Embryonic facial prominence (tissue), 1 donor: ENCODE measurements at regions not wholly inside any gene's neighbourhood (a gene's known extent, or its start where the extent isn't known, plus 50 kb on each side); places are given as distances from the start of the nearest gene placed in this dataset.

ENCODE experiments used
- DNase-seq: peaks from one replicate; pipeline ENCODE4 v3.0.0-alpha.2; 2016; ENCODE audit errors: extremely low spot score

DNA sequence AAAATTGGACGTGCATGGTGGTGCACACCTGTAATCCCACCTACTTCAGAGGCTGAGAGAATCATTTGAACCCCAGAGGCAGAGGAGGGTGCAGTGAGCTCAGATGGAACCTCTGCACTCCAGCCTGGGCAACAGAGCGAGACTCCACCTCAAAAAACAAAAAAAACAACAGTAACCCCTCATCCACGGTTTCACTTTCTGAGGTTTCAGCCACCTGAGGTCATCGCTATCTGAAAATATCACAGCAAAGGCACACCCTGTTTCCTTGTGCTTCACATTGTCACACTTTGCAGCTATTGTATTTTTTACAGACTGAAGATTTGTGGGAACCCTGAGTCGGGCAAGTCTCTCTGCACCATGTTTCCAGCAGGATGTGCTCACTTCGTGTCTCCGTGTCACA lies 54.1 kb upstream of the FOXQ1 start:
- DNase-seq: no peak

DNA sequence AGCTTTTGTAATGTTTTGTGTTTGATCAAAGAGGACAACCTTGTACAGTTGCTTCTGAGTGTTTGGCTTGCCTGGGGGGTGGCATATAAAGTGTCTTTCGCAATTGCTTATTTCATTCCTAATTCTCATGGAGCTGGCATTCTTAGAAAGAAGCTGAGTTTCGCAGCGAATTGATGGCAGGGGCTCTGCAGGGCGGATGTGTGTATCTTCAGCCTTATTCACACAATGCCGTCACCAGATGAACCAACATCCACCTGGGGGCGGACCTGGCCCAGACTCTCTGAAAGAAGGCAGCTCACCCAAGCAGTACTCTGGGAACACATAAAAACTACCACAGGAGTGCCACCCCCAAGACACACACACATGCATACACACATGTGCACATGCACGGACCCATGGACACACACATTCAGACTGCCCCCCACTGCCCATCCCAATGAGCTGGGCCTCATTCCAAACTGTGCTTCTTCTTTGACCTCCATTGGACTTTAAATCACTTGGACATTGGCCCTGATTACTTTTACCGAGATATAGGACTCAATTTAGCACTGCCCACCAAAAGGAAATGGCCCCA lies 55.4 kb upstream of the FOXQ1 start:
- DNase-seq: no peak

DNA sequence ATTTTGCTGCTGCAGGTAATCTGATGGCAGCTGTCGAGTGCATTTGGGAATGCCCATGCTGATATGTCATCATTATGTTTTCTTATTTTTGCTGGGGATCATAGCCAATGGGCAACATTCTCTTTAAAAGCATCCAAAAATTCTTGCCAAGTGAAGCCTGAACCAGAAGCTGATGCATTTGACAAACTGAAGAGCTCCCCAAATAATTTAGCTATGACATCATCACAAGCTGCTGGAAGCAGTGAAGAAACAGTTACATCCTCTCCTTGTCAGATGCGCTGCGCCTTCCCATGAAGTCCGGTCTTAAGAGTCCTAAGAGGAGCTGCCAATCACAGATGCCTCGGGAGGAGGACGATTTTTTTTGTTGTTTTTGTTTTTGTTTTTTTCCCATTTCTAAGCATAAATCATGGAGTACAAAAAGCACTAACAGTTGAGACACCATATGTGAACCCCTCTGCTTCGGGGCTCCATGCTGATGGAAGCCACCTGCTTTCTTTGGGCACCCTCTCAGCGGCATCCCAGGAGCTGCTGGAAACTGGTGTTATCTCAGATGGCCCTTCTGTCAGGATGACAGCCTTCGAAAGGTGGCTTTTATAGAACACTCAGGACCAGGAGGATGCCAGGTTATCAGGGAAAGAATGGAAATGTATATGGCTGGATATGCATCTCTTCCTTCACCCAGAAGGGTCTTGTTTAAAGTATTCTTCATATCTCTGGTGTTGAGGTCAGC lies 56.1 kb upstream of the FOXQ1 start:
- DNase-seq: no peak

DNA sequence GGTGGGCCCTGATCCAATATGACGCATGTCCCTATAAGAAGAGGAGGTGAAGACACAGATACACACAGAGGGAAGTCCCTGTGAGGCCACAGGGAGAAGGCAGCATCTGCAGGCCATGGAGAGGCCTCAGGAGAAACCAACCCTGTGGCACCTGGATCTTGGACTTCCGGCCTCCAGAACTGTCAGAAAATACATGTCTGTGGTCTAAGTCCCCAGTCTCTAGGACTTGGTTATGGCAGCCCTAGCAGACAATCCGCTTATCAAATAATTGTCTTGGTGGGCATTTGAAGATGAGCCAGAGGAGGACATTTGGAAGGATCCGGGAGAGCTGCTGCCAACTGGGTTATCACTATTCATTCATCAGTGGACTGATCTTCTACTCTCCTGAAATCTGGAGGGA lies 57.6 kb upstream of the FOXQ1 start:
- no peak for DNase-seq

DNA sequence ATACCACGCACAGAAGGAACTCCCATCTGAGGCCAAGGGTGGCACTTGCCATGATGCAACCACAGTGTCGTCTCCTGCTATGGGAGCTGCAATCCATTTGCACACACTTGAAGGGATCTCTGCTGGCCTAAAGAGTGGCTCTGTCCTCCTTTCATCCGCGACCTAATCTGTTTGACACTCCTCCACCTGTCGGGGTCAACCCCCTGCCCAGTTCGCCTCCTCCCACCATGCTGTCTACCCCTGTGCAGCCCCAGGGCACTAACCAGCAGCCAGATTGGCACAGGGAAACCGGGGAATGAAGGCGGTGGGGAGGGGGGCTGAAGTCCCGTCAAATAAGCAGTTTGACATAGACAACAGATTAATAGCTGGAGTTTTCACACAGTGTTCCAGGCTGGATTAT lies 58.1 kb upstream of the FOXQ1 start:
- DNase-seq: no peak

DNA sequence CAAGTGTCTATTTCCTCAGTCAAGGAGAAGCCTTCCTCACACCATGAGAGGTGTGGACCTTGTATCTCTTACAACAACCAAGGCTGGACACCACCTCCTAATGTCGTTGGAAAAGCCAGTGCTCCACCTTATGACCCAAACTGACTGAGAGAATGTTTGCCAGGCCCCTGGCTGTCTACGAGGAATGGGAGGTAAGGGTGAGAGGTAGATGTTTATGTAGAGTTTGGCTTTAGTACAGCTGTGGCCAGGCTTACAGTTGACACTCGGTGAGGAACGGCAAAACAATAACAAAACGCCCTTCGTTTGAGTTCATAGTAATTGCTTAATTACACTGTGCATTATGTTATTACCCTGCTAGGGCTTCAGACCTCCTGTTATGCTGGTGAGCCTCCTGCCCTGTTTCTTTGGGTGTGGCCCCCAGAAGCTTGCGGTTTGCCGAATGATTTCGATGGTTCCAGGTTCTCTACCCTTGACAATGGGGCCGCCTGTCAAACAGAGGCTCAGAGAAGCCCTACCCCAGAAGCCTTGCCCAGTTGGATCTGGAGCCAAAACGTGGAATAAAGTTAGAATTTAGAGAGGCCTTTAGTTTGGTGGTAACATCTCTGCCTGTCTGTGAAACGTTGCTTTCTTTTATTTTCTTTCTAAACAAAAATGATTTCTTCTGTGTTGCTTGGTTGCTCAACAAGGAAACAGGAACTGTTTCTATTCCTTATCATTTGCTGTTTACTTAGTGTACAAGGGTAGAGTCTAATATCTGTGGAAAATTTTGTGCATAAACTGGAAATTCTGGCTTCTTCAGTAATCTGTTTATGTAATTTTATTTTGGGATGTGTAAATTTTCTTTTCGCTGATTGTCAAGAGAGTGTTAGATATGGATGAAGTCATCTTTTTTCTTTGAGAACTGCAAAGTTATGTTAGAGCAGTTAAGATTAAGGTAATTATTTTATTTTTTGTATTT lies 60.4 kb upstream of the FOXQ1 start:
- DNase-seq: no peak

DNA sequence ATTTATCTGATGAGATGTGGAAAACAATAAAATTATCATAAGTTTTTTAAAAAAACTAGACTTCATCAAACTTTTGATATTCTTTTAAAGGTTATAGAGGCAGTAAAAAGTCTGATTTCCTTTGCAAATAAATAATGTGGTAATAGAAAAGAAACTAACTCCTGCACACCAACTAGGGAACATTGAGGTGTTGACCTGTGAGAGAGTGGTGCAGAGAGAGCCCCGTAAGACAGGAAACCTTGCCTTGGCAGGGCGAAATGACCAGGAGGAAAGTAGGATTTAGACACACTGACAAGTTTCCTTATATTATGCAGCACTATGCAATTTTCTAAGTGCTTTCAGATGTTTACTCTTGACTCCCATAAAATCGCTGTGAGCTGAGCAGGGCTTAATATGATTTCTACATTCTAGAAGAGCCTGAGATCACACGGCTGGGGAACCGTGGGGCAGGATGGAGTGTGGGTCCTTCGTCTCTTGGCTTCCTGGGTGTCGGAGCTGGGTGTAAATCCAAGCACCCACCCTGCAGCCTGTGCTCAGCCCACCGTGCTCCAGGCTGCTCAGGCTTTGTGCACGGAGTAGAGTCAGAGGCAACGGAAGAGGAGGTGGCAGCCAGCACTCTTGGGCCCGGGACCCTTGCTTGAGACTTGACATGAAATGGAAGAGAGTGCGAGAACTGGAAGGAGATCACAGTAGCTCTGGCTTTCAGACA lies 61.3 kb upstream of the FOXQ1 start:
- DNase-seq: no peak

DNA sequence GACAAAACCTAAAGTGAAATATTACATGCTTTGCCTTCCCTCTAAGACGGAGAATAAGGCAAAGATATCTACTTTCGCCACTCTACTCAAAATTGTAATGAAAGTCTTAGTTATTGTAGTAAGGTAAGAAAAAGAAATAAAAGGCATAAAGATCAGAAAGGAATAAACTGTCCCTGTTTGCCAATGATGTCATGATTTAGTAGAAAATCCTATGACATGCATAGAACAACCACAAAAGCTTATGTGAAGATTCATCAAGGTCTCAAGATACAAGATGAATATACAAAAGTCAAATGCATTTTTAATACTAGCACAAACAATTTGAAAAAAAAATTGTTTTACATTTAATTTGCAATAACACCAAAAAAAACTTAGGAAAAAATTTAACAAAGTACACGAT lies 64.0 kb upstream of the FOXQ1 start:
- DNase-seq: no peak

DNA sequence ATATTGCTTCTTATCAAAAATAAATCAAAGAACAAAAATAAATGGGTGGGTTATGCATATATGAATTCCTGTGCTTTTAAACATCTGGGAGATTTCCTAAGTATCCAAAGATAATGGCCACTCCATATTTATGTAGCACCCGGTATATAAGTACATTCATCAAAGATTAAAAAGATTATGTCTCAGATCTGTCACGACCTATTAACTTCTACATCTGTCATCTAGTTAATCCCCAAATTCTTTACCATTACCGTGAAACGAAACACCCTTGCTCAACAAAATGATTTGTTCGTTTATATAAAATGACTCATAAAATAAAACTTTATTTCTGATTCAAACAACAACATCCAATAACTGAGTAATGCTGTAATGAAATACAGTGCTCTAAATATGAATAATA lies 64.8 kb upstream of the FOXQ1 start:
- DNase-seq: no peak

DNA sequence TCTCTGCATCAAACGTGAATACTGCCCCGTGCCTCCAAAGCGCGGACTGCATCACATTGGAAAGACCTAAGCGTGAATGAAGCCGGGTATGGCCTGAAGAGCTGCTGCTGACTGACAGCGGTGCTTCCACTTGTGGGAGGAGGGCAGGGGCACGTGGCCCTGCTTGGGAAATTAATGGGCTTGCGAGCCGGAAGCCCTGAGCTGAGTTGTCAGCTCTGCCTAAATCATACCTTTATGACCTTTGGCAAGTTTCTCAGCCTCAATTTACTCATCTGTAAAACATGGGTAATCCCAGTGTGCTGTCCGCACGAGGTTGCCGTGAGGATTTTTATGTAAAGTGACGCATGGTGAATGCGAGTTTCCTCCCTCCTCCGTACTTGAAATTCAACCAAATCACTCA lies 67.0 kb upstream of the FOXQ1 start:
- no peak for DNase-seq

DNA sequence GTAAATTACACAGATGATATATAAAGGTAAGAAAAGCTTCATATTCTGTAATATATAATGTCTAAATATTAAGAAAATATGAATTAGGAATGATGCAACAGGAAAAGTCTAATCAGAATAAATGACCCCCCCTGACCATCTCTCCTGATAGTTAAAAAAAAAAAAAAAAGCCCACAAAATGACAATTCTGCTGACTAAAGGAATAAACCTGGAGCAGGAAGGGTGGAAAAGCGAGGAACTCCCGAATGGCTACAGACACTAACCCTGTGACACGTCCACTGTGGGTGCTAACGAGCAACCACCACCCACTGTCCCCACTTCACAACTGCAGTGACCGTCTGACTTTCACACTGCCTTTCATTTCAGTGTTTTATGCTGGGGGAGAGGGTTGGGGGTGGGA lies 67.6 kb upstream of the FOXQ1 start:
- no peak for DNase-seq

DNA sequence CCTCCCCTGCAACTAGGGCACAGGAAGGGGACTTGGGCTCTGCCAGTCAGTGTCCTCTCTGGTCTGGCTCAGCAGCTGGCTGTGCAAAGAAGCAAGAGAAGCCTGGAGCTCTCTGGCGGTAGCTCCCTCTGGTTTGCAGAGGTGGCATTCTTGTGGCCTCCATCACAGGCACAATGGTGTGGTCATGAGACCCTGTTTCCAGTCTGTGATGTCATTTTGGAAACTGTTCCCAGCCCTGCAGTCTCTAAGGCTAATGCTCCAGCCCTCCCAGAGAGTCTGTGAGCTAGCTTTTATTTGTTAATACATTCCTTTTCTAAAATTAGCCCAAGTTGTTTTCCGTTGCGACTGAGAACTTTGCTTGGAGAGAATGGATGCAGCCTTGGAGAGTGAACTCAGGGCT lies 69.5 kb upstream of the FOXQ1 start:
- DNase-seq: no peak

DNA sequence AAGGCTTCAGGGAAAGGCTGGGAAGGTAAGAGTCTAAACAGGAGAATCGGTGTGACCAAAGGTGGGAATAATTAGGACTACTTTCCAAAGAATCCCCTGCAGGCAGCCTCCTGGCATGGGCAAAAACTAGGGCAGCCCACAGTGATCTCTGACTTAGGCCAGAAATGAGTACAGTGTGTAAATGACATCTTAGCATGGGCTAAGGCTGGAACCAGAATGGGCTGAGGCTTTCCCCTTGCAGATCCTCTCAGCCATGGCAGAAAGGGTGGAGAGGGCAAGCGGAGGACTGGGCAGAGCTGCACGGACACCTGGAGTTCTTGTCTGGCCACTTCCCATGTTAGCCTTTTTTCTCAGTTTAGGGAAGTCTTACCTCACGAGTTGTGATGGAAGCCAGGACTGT lies 69.9 kb upstream of the FOXQ1 start:
- DNase-seq: no peak

DNA sequence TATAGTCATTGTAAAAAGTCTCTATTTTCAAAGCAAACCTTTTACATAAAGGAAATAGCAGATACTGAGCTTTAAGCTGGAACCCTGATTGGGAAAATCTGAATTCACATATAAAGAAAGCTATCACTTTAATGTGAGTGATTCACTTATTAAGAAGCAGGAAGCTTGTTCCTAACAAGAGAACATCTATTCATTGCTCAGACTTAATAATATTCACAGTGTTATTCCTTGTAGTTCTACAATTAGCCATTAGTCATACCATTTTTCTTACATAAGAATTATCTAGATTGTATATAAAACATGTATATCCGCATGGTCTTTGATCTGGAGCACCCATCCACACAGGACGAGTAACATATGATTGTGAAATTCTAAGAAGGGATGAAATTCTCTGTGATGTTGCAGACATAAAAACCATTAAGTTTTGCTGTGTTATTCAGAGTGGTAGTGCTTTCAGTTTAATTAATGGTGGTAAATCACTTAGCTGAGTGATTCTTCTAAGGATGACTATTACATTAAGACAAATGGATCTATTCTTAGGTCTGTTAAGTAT lies 71.1 kb upstream of the FOXQ1 start:
- no peak for DNase-seq

DNA sequence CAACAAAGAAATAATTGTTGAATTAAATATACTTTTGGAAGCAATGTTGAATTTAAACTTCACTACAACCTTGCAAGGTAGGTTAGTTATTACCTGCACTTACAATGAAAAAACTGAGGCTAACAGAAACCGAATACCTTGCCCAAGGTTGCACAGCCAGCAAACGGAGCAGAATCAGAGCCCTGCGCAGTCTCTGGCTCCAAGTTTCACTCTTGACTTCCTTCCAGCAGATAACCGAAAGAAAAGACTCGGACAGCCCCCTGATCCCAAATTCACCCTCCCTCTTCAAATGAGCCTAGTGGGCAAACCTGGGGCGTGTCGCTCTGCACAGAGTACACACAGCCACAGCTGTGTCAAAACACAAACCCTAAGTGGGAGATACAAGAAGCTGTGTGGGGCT lies 72.1 kb upstream of the FOXQ1 start:
- DNase-seq: no peak

DNA sequence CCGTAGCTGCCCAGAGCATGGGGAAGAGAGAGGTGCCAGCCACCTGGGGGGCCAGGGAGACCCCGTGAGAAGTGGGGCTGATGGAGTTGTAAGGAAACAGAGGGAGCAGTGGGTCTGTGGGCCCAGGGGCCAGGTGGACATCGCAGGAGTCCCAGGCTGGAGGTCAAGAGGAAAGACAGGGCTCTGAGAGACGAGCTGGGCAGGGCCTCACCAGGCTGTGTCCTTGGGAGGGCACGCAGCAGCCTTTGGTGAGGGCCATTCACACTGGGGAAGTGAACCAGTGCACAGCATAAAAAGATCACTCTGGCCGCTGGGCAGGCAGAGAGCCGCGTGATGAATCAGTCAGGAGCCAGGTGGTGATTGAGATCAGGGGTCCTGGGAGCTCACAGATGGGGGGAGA lies 73.9 kb upstream of the FOXQ1 start:
- no peak for DNase-seq

DNA sequence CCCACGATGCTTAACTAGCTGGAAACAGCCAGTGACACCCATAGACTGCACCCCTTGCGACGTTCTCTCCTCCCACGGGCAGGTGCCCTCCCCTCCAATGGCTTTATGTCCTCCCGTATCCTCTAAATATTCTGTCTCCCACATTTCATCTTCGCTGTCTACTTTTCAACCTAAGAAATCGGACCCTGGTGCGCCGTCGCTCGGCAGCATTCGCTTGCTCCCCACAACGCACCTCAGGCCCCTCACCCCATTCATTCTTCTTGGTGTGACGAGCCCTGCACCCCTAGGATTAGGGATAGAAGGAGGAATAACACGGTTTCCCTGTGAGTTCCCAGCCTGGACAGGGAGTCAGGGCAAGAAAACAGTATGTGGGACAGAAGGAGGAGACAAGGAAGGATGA lies 74.3 kb upstream of the FOXQ1 start:
- no peak for DNase-seq

DNA sequence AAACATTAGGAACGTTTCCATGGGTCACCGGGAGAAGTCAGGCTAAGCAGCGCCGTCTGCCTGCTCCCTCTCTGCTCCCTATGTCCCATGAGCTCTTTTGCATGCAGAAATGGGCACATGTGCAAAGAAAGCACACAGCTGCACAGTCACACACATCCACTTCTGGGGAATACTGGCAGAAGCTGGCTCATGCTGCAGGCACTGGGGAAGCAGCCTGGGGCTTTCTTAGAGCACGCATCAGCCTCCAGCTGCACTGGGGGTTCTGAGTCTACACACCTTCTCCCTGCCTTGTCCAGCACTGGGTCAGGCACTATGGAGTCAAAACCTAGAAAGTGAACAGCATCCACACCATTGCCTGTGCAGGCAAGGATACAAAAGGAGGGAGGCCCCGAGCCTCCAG lies 76.1 kb upstream of the FOXQ1 start:
- no peak for DNase-seq

DNA sequence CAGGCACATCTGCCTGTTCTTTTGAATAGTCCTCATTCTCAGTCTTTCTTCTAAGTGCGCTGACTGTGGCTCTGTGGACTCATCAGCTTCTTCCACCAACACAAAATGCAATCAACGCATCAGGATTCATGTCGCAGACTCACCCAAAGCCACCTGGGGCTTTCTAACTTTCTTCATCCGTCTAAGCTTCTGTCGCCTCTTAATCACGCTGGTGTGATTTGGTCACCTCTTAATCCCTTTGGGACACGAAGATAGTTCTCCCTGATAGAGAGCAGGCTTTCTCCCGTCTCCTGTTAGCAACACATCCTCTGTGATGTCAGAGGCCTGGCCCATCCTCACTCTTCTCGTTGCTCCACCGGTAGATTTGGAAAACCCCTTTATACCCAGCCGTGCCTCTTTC lies 78.0 kb upstream of the FOXQ1 start:
- no peak for DNase-seq

DNA sequence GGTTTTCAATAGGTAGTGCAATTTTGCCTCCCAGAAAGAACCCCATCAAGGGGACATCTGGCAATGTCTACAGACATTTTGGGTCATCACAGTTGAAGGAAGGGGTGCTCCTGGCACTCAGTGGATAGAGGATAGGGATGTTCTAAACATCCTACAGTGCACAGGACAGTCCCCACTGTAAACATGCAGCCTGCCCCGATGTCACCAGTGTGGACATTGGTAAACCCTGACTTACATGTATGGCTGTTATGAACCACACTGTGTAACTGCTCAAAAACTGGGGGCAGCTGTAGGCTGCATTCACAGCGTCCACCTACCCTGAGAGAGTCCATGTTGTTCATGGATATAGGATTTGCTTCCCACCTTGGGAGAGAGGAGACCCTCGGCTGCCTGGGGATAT lies 79.3 kb upstream of the FOXQ1 start:
- DNase-seq: no peak

DNA sequence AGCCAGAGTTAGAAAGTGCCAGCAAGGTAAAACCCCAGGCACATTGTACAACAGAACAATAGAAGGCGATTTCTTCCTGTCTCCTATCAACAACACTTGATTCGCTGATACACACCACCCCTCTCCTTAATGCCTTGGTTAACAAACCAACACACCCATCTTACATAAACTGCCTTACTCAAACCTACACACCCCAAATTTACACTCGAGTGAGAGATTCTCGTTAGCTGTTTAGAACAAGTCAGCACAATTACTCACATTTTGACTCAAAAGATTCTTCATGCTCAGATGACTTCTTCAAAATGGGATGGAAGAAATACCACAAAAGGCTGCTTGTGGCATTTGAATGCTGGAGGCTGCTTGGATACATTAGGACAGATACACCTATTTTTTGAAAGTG lies 80.0 kb upstream of the FOXQ1 start:
- no peak for DNase-seq
